Liver (tissue), 8 donors: ENCODE measurements at regions not wholly inside any gene's neighbourhood (a gene's known extent, or its start where the extent isn't known, plus 50 kb on each side); places are given as distances from the start of the nearest gene placed in this dataset.

Experiments
- DNase-seq: peaks from one replicate; pipeline ENCODE4 v3.0.0-alpha.2; 2017; ENCODE audit warnings: low spot score
- H3K27ac ChIP-seq, 2 donors: one replicate each; pipeline ENCODE4 v1.7.0; 2013; ENCODE audit warnings: inconsistent platforms in 2 of 2, low read length in 2 of 2, control low read depth in 1 of 2, low read depth in 1 of 2, mild to moderate bottlenecking in 1 of 2
- H3K27me3 ChIP-seq, 4 donors: one replicate each; pipeline versions ENCODE4 v1.6.1 to v1.7.0; 2013; ENCODE audit warnings: low read length in 3 of 4, inconsistent platforms in 1 of 4, mild to moderate bottlenecking in 1 of 4, moderate library complexity in 1 of 4; ENCODE audit not compliant: control insufficient read depth in 4 of 4, insufficient read depth in 4 of 4
- H3K36me3 ChIP-seq, 4 donors: one replicate each; pipeline versions ENCODE4 v1.6.1 to v1.7.0; 2013; ENCODE audit warnings: low read length in 3 of 4, mild to moderate bottlenecking in 3 of 4, low read depth in 1 of 4, moderate library complexity in 1 of 4; ENCODE audit not compliant: control insufficient read depth in 4 of 4, insufficient read depth in 3 of 4
- H3K4me1 ChIP-seq, 4 donors: one replicate each; pipeline versions ENCODE4 v1.6.1 to v1.7.0; 2013; ENCODE audit warnings: low read length in 3 of 4, mild to moderate bottlenecking in 3 of 4, moderate library complexity in 1 of 4; ENCODE audit not compliant: control insufficient read depth in 4 of 4, insufficient read depth in 4 of 4
- H3K4me3 ChIP-seq, 3 donors: one replicate each; pipeline versions ENCODE4 v1.6.1 to v1.7.0; 2013; ENCODE audit warnings: low read length in 3 of 3, control low read depth in 1 of 3, low read depth in 1 of 3, mild to moderate bottlenecking in 1 of 3
- H3K9ac ChIP-seq, 2 donors: one replicate each; pipeline ENCODE4 v1.7.0; 2013; ENCODE audit warnings: low read length in 2 of 2, mild to moderate bottlenecking in 2 of 2, moderate library complexity in 2 of 2, control low read depth in 1 of 2, low read depth in 1 of 2
- H3K9me3 ChIP-seq, 4 donors: one replicate each; pipeline versions ENCODE4 v1.6.1 to v1.7.0; 2013; ENCODE audit warnings: low read length in 3 of 4; ENCODE audit not compliant: control insufficient read depth in 4 of 4
- EGR1 ChIP-seq, 2 donors: IDR thresholded peaks; 2 replicates each; pipeline ENCODE4 v1.6.1; 2016 to 2018; ENCODE audit warnings: antibody characterized with exemption in 2 of 2, low read depth in 2 of 2
- RAD21 ChIP-seq, 2 donors: IDR thresholded peaks; 2 replicates each; pipeline ENCODE4 v1.6.1; 2016; ENCODE audit warnings: antibody characterized with exemption in 2 of 2, mild to moderate bottlenecking in 2 of 2
- TAF1 ChIP-seq: conservative IDR thresholded peaks from 2 replicates; pipeline ENCODE4 v1.6.1; 2016; ENCODE audit warnings: antibody characterized with exemption, mild to moderate bottlenecking
- WGBS: extraction: QIAGEN DNeasy Blood & Tissue Kit; methylation state at CpG from one replicate; pipeline ENCODE4 v1.1.7; 2013; 5-methylcytosine and 5-hydroxymethylcytosine counted together
- TF ChIP-seq, protein P1 (sequence below): IDR thresholded peaks from 2 replicates; pipeline ENCODE4 v1.6.1; 2016; ENCODE audit warnings: antibody characterized with exemption, mild to moderate bottlenecking
- TF ChIP-seq, protein P2 (sequence below): IDR thresholded peaks from 2 replicates; pipeline ENCODE4 v1.6.1; 2016; ENCODE audit warnings: antibody characterized with exemption
- TF ChIP-seq, protein P3 (sequence below): fragments of 150-350 bp; IDR thresholded peaks from 2 replicates; pipeline ENCODE4 v1.5.1; 2017; ENCODE audit warnings: improper control_type of control experiment, low read depth, low read length; ENCODE audit not compliant: missing input control
- donor health status: healthy.
- donor health status: healthy.
- donor health status: healthy.
- donor health status: healthy.
- donor health status: healthy.

DNA sequence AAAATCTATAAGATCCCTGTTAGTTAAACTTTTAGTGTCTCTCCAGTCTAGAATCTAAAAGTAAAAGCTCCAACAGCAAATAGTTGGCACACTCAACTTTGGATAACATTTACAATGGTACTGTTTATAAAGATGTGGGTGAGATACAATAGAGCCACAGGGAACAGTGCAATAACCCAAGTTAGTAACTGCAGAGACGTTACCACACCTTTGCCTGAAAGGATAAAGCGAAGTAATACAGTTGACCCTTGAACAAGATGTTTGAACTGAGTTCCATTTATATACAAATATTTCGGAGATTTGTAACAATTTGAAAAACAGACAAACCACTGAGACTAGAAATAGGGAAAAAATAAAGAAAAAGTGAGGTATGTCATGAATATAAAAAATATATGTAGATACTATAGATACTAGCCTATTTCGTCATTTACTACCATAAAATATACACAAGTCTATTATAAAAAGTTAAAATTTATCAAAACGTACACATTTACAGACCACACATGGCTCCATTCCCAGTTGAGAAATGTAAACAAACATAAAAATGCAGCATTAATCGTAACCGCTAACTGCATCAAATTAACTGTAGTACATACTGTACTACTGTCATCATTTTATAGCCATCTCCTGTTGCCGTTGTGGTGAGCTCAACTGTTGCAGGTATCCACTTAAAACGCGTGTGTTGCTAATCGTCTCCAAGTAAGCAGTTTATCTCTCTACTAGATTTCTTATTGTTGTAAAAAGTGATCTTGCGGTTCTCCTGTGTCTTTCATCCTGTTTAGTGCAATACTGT, 56.5 kb upstream of the HIF1A start:
- H3K4me3 ChIP-seq, result no peak overlapping the region
- no peak overlapping the region for H3K9ac ChIP-seq
- DNase-seq, result no peak
- WGBS, result 85% methylated on average over 12 of the region's 12 CpGs
- no peaks in the 10 kb centered on the region for H3K36me3 ChIP-seq
- no peak overlapping the region for H3K27ac ChIP-seq
- H3K27me3 ChIP-seq, result no peaks in the 10 kb centered on the region
- H3K4me1 ChIP-seq, result no peaks in the 10 kb centered on the region
- no peak for TF ChIP-seq RAD21 (IDR thresholded peaks at IDR 0.05)
- no peaks in the 10 kb centered on the region for H3K9me3 ChIP-seq

DNA sequence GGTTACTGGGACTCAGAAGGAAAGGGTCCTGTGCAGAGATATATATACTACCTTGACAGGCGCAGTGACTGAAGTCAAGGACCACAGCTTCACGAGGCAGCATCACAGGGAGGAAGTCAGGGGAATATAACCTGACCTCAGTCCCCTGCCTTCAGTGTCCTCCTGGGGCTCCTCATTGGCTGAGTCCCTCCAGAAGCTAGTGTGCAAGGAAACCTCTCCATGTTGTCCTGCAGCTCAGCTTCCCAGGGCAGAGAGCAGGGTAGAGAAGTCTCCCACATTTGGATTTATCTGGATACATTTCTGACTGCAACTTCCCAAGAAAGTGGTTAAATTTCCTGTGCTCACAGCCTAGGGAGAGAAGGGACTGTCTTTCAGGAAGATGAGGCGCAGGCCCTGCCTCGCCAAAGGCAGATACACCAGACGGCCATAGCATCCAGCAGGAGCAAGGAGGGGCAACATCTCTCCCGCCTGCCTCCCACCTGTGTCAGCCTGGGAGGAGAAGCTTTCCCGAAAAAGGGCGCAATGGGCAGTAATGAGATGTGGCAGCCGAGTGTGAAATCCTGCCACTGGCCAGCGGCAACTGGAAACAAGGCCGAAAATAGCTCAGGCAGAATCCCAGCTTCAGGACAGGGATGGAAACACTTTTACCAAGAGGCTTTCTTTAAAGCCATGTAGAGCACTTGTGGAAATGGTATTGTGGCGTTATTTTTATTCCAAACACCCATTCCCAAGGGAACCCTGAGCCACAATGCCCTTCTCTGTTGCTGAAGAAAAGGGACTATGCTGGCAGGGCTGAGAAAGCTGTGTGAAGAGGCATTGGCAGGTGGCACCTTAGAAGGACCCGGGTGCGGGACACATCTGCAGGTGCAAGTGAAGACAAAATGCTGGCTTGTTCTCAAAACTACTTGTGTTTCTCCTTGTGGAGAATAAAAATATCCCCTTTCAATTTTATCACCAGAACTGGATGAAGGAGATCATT, 54.9 kb upstream of the HIF1A start:
- Histone ChIP-seq H3K36me3 (no peaks in the 10 kb centered on the region), H3K4me3 (no peak overlapping the region), H3K4me1 (no peaks in the 10 kb centered on the region), H3K27ac (no peak overlapping the region), H3K9ac (no peak overlapping the region), H3K27me3 (no peaks in the 10 kb centered on the region), H3K9me3 (no peaks in the 10 kb centered on the region)
- no peak for DNase-seq
- TF ChIP-seq, protein P1, sequence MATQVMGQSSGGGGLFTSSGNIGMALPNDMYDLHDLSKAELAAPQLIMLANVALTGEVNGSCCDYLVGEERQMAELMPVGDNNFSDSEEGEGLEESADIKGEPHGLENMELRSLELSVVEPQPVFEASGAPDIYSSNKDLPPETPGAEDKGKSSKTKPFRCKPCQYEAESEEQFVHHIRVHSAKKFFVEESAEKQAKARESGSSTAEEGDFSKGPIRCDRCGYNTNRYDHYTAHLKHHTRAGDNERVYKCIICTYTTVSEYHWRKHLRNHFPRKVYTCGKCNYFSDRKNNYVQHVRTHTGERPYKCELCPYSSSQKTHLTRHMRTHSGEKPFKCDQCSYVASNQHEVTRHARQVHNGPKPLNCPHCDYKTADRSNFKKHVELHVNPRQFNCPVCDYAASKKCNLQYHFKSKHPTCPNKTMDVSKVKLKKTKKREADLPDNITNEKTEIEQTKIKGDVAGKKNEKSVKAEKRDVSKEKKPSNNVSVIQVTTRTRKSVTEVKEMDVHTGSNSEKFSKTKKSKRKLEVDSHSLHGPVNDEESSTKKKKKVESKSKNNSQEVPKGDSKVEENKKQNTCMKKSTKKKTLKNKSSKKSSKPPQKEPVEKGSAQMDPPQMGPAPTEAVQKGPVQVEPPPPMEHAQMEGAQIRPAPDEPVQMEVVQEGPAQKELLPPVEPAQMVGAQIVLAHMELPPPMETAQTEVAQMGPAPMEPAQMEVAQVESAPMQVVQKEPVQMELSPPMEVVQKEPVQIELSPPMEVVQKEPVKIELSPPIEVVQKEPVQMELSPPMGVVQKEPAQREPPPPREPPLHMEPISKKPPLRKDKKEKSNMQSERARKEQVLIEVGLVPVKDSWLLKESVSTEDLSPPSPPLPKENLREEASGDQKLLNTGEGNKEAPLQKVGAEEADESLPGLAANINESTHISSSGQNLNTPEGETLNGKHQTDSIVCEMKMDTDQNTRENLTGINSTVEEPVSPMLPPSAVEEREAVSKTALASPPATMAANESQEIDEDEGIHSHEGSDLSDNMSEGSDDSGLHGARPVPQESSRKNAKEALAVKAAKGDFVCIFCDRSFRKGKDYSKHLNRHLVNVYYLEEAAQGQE, result no peak
- TF ChIP-seq EGR1 (IDR thresholded peaks at IDR 0.05; ENCODE audit: low read depth in 2 of 2) (no peak), RAD21 (IDR thresholded peaks at IDR 0.05) (no peak), TAF1 (no peak)
- TF ChIP-seq, protein P2, sequence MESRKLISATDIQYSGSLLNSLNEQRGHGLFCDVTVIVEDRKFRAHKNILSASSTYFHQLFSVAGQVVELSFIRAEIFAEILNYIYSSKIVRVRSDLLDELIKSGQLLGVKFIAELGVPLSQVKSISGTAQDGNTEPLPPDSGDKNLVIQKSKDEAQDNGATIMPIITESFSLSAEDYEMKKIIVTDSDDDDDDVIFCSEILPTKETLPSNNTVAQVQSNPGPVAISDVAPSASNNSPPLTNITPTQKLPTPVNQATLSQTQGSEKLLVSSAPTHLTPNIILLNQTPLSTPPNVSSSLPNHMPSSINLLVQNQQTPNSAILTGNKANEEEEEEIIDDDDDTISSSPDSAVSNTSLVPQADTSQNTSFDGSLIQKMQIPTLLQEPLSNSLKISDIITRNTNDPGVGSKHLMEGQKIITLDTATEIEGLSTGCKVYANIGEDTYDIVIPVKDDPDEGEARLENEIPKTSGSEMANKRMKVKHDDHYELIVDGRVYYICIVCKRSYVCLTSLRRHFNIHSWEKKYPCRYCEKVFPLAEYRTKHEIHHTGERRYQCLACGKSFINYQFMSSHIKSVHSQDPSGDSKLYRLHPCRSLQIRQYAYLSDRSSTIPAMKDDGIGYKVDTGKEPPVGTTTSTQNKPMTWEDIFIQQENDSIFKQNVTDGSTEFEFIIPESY, result no peak
- TF ChIP-seq, protein P3, sequence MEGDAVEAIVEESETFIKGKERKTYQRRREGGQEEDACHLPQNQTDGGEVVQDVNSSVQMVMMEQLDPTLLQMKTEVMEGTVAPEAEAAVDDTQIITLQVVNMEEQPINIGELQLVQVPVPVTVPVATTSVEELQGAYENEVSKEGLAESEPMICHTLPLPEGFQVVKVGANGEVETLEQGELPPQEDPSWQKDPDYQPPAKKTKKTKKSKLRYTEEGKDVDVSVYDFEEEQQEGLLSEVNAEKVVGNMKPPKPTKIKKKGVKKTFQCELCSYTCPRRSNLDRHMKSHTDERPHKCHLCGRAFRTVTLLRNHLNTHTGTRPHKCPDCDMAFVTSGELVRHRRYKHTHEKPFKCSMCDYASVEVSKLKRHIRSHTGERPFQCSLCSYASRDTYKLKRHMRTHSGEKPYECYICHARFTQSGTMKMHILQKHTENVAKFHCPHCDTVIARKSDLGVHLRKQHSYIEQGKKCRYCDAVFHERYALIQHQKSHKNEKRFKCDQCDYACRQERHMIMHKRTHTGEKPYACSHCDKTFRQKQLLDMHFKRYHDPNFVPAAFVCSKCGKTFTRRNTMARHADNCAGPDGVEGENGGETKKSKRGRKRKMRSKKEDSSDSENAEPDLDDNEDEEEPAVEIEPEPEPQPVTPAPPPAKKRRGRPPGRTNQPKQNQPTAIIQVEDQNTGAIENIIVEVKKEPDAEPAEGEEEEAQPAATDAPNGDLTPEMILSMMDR, result no peak
- 90% methylated on average over 14 of the region's 14 CpGs for WGBS
